ENCODE measurements at regions not wholly inside any gene's neighbourhood (a gene's known extent, or its start where the extent isn't known, plus 50 kb on each side); places are given as distances from the start of the nearest gene placed in this dataset.

DNA sequence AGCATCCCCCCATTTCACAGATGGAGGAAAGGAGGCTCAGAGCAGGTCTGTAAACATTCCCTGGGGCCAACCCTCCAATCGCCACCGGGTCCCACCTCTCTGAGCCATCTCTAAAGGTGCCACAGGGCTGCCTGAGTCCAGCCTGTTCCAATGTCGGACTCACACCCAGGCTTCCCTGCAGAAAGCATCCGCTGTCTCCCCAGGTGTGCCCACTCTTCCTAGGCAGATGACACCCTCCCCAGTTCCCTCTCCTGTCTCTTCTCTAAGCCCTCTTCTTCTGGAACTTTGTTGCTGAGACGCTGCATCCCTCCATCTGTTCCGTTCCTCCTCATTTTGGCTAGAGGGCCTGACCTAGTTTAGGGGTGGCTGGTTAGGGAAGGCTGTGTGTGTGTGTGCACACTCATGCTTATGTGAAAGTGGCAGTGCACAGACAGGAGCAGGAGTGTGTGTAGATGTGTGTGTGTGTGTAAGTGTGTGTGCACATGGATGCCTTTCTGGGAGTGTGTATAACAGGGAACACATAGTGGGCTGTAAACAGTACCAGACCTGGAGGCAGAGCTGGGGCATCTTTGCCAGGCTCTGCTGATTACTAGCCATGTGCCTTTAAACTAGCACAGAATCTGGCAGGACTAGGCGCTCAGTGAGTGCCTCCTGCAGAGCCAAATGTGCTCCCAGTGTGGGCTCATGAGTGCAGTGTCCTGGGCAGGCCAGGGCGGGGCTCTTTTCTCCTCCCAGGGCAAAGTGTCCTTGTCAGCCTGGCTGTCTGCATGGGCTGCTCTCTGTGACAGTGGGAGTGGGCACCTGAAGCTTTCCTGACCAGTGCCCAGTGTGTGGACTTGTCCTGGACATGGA lies 77.3 kb upstream of the NECTIN1 start:
- H3K9me3 ChIP-seq = no peaks in the 10 kb centered on the region
- H3K4me1 ChIP-seq = no peaks in the 10 kb centered on the region
- H3K4me3 ChIP-seq = no peak overlapping the region
- peaks cover 0 to 8% (median 0%) of the 10 kb centered on the region in 3 donors for H3K27me3 ChIP-seq
- no peak for TF ChIP-seq EP300 (IDR thresholded peaks at IDR 0.05)
- no peak for TF ChIP-seq POLR2AphosphoS5 (IDR thresholded peaks at IDR 0.05)
- no peak for TF ChIP-seq POLR2A (IDR thresholded peaks at IDR 0.05)
- TF ChIP-seq, protein P1, sequence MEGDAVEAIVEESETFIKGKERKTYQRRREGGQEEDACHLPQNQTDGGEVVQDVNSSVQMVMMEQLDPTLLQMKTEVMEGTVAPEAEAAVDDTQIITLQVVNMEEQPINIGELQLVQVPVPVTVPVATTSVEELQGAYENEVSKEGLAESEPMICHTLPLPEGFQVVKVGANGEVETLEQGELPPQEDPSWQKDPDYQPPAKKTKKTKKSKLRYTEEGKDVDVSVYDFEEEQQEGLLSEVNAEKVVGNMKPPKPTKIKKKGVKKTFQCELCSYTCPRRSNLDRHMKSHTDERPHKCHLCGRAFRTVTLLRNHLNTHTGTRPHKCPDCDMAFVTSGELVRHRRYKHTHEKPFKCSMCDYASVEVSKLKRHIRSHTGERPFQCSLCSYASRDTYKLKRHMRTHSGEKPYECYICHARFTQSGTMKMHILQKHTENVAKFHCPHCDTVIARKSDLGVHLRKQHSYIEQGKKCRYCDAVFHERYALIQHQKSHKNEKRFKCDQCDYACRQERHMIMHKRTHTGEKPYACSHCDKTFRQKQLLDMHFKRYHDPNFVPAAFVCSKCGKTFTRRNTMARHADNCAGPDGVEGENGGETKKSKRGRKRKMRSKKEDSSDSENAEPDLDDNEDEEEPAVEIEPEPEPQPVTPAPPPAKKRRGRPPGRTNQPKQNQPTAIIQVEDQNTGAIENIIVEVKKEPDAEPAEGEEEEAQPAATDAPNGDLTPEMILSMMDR (IDR thresholded peaks at IDR 0.05) = no peak
- H3K36me3 ChIP-seq = no peaks in the 10 kb centered on the region
- H3K27ac ChIP-seq = no peak overlapping the region
- DNase-seq = no peak
- intact Hi-C loops (cut with DNase I) = no loop called here
- WGBS, 2 donors = 72 to 81% methylated on average over 8 of the region's 8 CpGs

DNA sequence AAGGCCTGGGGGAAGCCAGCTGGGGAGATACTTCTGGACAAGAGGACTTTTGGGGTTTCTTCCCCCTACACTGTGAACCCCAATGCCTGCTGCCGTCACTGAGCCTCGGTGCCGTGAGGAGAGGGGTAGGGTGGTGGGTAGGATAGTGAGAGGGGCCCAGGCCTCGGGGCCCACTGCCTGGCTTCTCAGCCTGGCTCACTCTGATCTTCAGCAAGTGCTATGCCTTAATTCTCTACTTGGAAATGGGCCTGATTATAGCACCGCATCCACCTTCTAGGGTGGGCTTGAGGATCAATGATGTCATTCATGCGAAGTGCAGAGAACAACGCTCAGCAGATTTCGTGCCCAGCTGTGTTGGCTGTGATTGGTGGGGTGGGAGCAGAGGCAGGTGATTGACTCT lies 76.7 kb upstream of the NECTIN1 start:
- Histone ChIP-seq H3K4me3 (no peak overlapping the region), H3K4me1 (no peaks in the 10 kb centered on the region), H3K36me3 (no peaks in the 10 kb centered on the region), H3K27me3 (peaks cover 0 to 10% (median 0%) of the 10 kb centered on the region in 3 donors), H3K9me3 (no peaks in the 10 kb centered on the region), H3K27ac (no peak overlapping the region)
- WGBS, 2 donors = 92 to 95% methylated on average over 8 of the region's 8 CpGs
- intact Hi-C loops (cut with DNase I) = no loop called here
- no peak for DNase-seq
- TF ChIP-seq, protein P1 (IDR thresholded peaks at IDR 0.05) = no peak
- no peak for TF ChIP-seq POLR2A (IDR thresholded peaks at IDR 0.05)
- TF ChIP-seq POLR2AphosphoS5 (IDR thresholded peaks at IDR 0.05) = no peak
- no peak for TF ChIP-seq EP300 (IDR thresholded peaks at IDR 0.05)

DNA sequence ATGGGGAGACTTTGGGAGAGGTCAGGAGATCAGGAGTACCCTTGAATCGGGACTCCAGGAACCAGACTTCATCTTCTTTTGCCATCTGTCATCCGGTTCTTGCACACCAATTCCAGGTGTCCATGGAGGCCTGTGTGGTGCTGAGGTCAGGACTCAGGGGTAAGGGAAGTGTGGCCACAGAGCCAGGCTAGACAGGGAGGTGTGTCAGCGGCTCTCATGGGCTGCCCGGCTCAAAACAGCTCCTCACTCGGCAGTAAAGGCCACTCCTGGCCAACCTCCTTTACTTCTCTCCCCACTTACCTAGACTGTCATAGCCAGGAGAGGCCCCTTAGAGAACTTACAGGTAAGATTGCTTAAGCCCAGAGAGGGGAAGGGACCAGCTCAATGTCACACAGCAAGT lies 75.7 kb upstream of the NECTIN1 start:
- H3K9me3 ChIP-seq = no peaks in the 10 kb centered on the region
- H3K27ac ChIP-seq = no peak overlapping the region
- DNase-seq = no peak
- TF ChIP-seq POLR2A (IDR thresholded peaks at IDR 0.05) (no peak), EP300 (IDR thresholded peaks at IDR 0.05) (no peak), POLR2AphosphoS5 (IDR thresholded peaks at IDR 0.05) (no peak)
- TF ChIP-seq, protein P1 (IDR thresholded peaks at IDR 0.05) = no peak
- intact Hi-C loops (cut with DNase I) = no loop called here
- peaks cover 0 to 10% (median 0%) of the 10 kb centered on the region in 3 donors for H3K27me3 ChIP-seq
- no peaks in the 10 kb centered on the region for H3K36me3 ChIP-seq
- 86 to 92% methylated on average over 5 of the region's 5 CpGs for WGBS, 2 donors
- H3K4me3 ChIP-seq = no peak overlapping the region
- no peaks in the 10 kb centered on the region for H3K4me1 ChIP-seq

DNA sequence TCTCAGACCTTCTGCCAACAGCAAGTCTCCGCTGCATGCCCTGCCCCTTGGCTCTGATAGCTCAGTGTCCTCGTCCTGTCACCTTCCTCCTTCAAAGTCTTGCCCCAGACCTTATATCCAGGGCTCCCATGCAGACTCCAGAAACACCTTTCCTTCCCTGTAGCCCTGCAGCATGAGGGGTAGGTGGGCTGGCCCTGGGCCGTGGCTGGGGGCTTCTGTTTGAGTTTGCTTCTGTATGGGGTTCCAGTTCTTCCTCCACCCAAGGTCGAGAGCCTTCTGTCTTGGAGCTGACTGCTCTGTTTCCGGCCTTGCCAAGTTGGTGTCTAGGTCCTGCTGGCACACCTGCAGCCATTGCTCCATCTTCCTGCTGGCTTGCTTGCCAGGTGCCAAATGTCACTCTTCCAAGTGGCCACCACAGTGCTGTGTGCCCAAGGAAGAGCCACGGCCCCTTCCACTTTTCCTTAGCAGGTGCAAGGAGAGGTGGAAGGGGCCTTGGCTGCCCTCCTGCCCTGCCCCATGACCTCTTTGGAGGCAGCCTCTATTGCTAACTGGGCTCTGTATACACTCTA lies 74.8 kb upstream of the NECTIN1 start:
- Histone ChIP-seq H3K27me3 (peaks cover 0 to 9% (median 0%) of the 10 kb centered on the region in 3 donors), H3K36me3 (no peaks in the 10 kb centered on the region), H3K4me3 (no peak overlapping the region), H3K9me3 (no peaks in the 10 kb centered on the region), H3K27ac (no peak overlapping the region), H3K4me1 (no peaks in the 10 kb centered on the region)
- DNase-seq = peak; percentile 29
- TF ChIP-seq, protein P1 (IDR thresholded peaks at IDR 0.05) = no peak
- TF ChIP-seq EP300 (IDR thresholded peaks at IDR 0.05) (no peak), POLR2AphosphoS5 (IDR thresholded peaks at IDR 0.05) (no peak), POLR2A (IDR thresholded peaks at IDR 0.05) (no peak)
- 81 to 84% methylated on average over 6 of the region's 6 CpGs for WGBS, 2 donors
- intact Hi-C loops (cut with DNase I) = no loop called here
